ENCODE measurements at regions not wholly inside any gene's neighbourhood (a gene's known extent, or its start where the extent isn't known, plus 50 kb on each side); places are given as distances from the start of the nearest gene placed in this dataset.

GRCh38 chr18:53817976-53818950, 406.2 kb downstream of the MBD2 start:
- intact Hi-C loops (cut with DNase I): no loop called here

DNA sequence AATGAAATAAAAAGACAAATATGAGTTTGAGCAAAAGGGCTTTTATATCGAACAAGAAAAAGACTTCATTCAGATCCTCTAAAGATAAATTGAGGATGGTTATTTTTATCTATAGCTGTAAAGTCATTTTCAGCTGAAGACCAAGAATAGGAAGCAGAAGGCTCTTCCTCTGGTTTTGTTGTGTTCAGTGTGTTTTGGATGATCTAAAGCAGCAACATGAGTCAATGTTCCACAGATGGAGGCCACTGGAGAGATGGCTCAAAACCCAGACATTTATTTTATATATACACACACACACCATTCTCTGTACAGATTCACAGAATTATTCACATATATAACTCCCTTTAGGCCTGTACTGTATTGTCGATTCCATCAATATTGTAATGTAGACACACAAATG, 424.3 kb downstream of the MBD2 start:
- no peaks in the 10 kb centered on the region for H3K27me3 ChIP-seq (ENCODE audit: control insufficient read depth, insufficient read depth)
- no peak for DNase-seq
- no peak overlapping the region for H3K4me3 ChIP-seq (ENCODE audit: low read length)
- H3K4me1 ChIP-seq (ENCODE audit: control insufficient read depth, insufficient read depth, low read length): no peaks in the 10 kb centered on the region
- no peaks in the 10 kb centered on the region for H3K9me3 ChIP-seq (ENCODE audit: control insufficient read depth, low read length)
- intact Hi-C loops (cut with DNase I): no loop called here
- H3K27ac ChIP-seq (ENCODE audit: low read length): no peak overlapping the region
- 86% methylated on average over 2 of the region's 2 CpGs for WGBS
- ATAC-seq: no peak

More at GRCh38 chr18:53817976-53818950, 406.2 kb downstream of the MBD2 start:
- 85% methylated on average over 1 of the region's 1 CpG for WGBS
- no peak for ATAC-seq
- DNase-seq: no peak
- H3K9me3 ChIP-seq (ENCODE audit: control insufficient read depth, low read length): no peaks in the 10 kb centered on the region
- no peaks in the 10 kb centered on the region for H3K4me1 ChIP-seq (ENCODE audit: control insufficient read depth, insufficient read depth, low read length)
- no peaks in the 10 kb centered on the region for H3K27me3 ChIP-seq (ENCODE audit: control insufficient read depth, insufficient read depth)
- H3K4me3 ChIP-seq (ENCODE audit: low read length): no peak overlapping the region
- H3K27ac ChIP-seq (ENCODE audit: low read length): no peak overlapping the region

DNA sequence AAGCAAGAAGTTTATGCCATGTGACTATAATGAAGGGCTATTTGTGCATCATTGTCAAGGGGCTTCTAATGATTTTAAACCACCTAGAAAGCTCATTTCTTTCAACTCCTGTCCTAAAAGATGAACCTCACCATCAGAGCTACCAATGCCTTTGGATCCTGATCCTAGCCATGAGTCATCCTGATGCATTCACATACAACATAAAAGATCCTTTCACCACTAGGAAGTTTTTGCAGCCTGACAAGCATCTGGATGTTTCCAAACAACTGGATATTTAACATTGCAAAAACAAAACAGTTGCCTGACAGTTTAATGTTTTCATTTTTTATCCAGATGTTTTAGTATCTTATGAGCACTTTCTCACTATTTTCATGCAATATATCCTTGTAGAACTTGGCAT, 425.3 kb downstream of the MBD2 start:
- intact Hi-C loops (cut with DNase I): no loop called here
- H3K4me3 ChIP-seq (ENCODE audit: low read length): no peak overlapping the region
- no peaks in the 10 kb centered on the region for H3K4me1 ChIP-seq (ENCODE audit: control insufficient read depth, insufficient read depth, low read length)
- no peak for ATAC-seq
- H3K27ac ChIP-seq (ENCODE audit: low read length): no peak overlapping the region
- no peaks in the 10 kb centered on the region for H3K9me3 ChIP-seq (ENCODE audit: control insufficient read depth, low read length)
- DNase-seq: no peak
- no peaks in the 10 kb centered on the region for H3K27me3 ChIP-seq (ENCODE audit: control insufficient read depth, insufficient read depth)

GRCh38 chr18:53798516-53798915, 426.0 kb downstream of the MBD2 start:
- Histone ChIP-seq H3K4me1 (ENCODE audit: control insufficient read depth, insufficient read depth, low read length) (no peaks in the 10 kb centered on the region), H3K9me3 (ENCODE audit: control insufficient read depth, low read length) (no peaks in the 10 kb centered on the region), H3K4me3 (ENCODE audit: low read length) (no peak overlapping the region), H3K27me3 (ENCODE audit: control insufficient read depth, insufficient read depth) (no peaks in the 10 kb centered on the region), H3K27ac (ENCODE audit: low read length) (no peak overlapping the region)
- DNase-seq (no peak), ATAC-seq (no peak)
- 62% methylated on average over 1 of the region's 1 CpG for WGBS
- intact Hi-C loops (cut with DNase I): no loop called here

- Histone ChIP-seq H3K27ac (ENCODE audit: low read length) (no peak overlapping the region), H3K27me3 (ENCODE audit: control insufficient read depth, insufficient read depth) (no peaks in the 10 kb centered on the region), H3K4me3 (ENCODE audit: low read length) (no peak overlapping the region), H3K4me1 (ENCODE audit: control insufficient read depth, insufficient read depth, low read length) (no peaks in the 10 kb centered on the region), H3K9me3 (ENCODE audit: control insufficient read depth, low read length) (no peaks in the 10 kb centered on the region)
- ATAC-seq (no peak), DNase-seq (no peak)
- intact Hi-C loops (cut with DNase I): no loop called here
- 66% methylated on average over 2 of the region's 2 CpGs for WGBS
Measured at GRCh38 chr18:53797998-53798495, 426.4 kb downstream of the MBD2 start.

GRCh38 chr18:53796040-53796729, 428.3 kb downstream of the MBD2 start:
- no peak overlapping the region for H3K4me3 ChIP-seq (ENCODE audit: low read length)
- no peak overlapping the region for H3K27ac ChIP-seq (ENCODE audit: low read length)
- DNase-seq (peak in 1 of 3 donors; percentile 24), ATAC-seq (peak; percentile 87 to 92)
- 65% methylated on average over 1 of the region's 1 CpG for WGBS
- H3K9me3 ChIP-seq (ENCODE audit: control insufficient read depth, low read length): no peaks in the 10 kb centered on the region
- intact Hi-C loops (cut with DNase I): no loop called here
- no peaks in the 10 kb centered on the region for H3K27me3 ChIP-seq (ENCODE audit: control insufficient read depth, insufficient read depth)
- no peaks in the 10 kb centered on the region for H3K4me1 ChIP-seq (ENCODE audit: control insufficient read depth, insufficient read depth, low read length)

DNA sequence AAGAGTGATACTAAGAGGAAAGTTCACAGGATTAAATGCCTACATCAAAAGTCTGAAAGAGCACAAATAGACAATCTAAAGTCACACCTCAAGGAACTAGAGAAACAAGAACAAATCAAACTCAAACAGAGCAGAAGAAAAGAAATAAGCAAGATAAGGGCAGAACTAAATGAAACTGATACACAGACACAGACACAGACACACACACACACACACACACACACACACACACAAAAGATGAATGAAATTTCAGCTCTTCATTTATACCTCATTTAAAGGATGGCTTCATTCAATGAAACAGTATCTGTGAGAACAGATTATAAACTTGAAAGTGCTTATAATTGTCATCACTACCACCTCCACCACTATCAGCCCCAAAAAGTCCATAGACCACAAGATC, 428.9 kb downstream of the MBD2 start:
- ATAC-seq (no peak), DNase-seq (no peak)
- intact Hi-C loops (cut with DNase I): no loop called here
- H3K4me3 ChIP-seq (ENCODE audit: low read length): no peak overlapping the region
- H3K27ac ChIP-seq (ENCODE audit: low read length): no peak overlapping the region
- H3K9me3 ChIP-seq (ENCODE audit: control insufficient read depth, low read length): no peaks in the 10 kb centered on the region
- no peaks in the 10 kb centered on the region for H3K4me1 ChIP-seq (ENCODE audit: control insufficient read depth, insufficient read depth, low read length)
- H3K27me3 ChIP-seq (ENCODE audit: control insufficient read depth, insufficient read depth): no peaks in the 10 kb centered on the region

DNA sequence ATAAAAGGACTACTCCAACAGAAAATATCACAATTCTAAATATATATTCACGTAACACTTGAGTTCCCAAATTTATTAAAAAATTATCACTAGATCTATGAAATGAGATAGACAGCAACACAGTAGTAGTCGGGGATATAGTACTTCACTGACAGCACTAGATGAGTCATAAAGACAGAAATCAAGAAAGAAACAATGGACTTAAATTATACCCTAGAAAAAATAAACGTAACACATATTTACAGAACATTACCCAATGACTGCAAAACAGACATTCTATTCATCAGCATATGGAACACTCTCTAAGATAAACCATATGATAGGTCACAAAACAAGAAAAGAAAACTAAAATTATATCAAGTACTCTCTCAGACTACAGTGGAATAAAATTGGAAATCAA, 429.4 kb downstream of the MBD2 start:
- H3K4me3 ChIP-seq (ENCODE audit: low read length): no peak overlapping the region
- ATAC-seq (no peak), DNase-seq (no peak)
- no peaks in the 10 kb centered on the region for H3K9me3 ChIP-seq (ENCODE audit: control insufficient read depth, low read length)
- WGBS: 73% methylated on average over 3 of the region's 3 CpGs
- no peaks in the 10 kb centered on the region for H3K27me3 ChIP-seq (ENCODE audit: control insufficient read depth, insufficient read depth)
- H3K27ac ChIP-seq (ENCODE audit: low read length): no peak overlapping the region
- intact Hi-C loops (cut with DNase I): no loop called here
- H3K4me1 ChIP-seq (ENCODE audit: control insufficient read depth, insufficient read depth, low read length): no peaks in the 10 kb centered on the region

DNA sequence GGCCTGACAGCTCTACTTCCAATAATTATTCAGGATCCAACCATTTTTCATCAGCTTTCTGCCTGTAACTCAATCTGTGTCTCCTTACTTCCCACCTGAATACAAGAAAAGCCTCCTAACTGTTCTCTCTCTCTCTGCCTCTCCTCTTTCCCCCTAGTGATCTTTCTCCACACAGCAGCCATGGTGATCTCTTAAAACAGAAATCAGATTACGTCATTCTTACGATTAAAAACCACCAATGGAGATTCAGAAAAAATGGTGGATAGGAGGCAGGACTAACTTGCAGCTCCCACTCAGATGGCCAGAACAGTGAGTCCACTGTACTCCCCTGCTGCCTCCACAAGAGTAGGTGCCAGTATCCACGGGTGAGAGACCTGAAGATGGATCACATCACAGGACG, 431.7 kb downstream of the MBD2 start:
- 88% methylated on average over 4 of the region's 4 CpGs for WGBS
- H3K4me1 ChIP-seq (ENCODE audit: control insufficient read depth, insufficient read depth, low read length): no peaks in the 10 kb centered on the region

GRCh38 chr18:53790786-53791185, 433.7 kb downstream of the MBD2 start:
- Histone ChIP-seq H3K4me3 (ENCODE audit: low read length) (no peak overlapping the region), H3K27ac (ENCODE audit: low read length) (no peak overlapping the region), H3K27me3 (ENCODE audit: control insufficient read depth, insufficient read depth) (no peaks in the 10 kb centered on the region), H3K9me3 (ENCODE audit: control insufficient read depth, low read length) (no peaks in the 10 kb centered on the region), H3K4me1 (ENCODE audit: control insufficient read depth, insufficient read depth, low read length) (no peaks in the 10 kb centered on the region)
- ATAC-seq (peak; percentile 34 to 76), DNase-seq (no peak)
- intact Hi-C loops (cut with DNase I): no loop called here

More for the DNA sequence above, 431.7 kb downstream of the MBD2 start:
- no peak for DNase-seq
- intact Hi-C loops (cut with DNase I): no loop called here
- Histone ChIP-seq H3K4me3 (ENCODE audit: low read length) (no peak overlapping the region), H3K9me3 (ENCODE audit: control insufficient read depth, low read length) (no peaks in the 10 kb centered on the region), H3K27ac (ENCODE audit: low read length) (no peak overlapping the region), H3K27me3 (ENCODE audit: control insufficient read depth, insufficient read depth) (no peaks in the 10 kb centered on the region)
- ATAC-seq: no peak

Data from right cardiac atrium (tissue), 5 donors.